Calu3 (cell line): ENCODE measurements at regions not wholly inside any gene's neighbourhood (a gene's known extent, or its start where the extent isn't known, plus 50 kb on each side); places are given as distances from the start of the nearest gene placed in this dataset.

Source experiments
- BruUV-seq: library from RNA; stranded (reverse); fragments of 400-500 nt; replicated peaks from 2 replicates; lab custom pipeline; 2021; lab: Mats Ljungman, UMichigan
- CTCF ChIA-PET: fragments of 300-600 bp; sonication (Branson Sonifier 250); formaldehyde crosslinking; loops from one replicate; lab custom pipeline; 2022; ENCODE audit warnings: antibody characterized with exemption; lab: Charles Lee
- DNase-seq: peaks from one replicate; pipeline ENCODE4 v3.0.0; 2022
- H3K27ac Mint-ChIP-seq: one replicate; pipeline ENCODE4 v1.8.0; 2022; ENCODE audit warnings: mixed read lengths; ENCODE audit not compliant: unreplicated experiment
- H3K27me3 Mint-ChIP-seq: one replicate; pipeline ENCODE4 v1.8.0; 2022; ENCODE audit warnings: mixed read lengths; ENCODE audit not compliant: unreplicated experiment
- H3K36me3 Mint-ChIP-seq: one replicate; pipeline ENCODE4 v1.8.0; 2022; ENCODE audit warnings: mild to moderate bottlenecking, moderate library complexity, mixed read lengths; ENCODE audit not compliant: insufficient read depth, unreplicated experiment
- H3K4me1 Mint-ChIP-seq: one replicate; pipeline ENCODE4 v1.8.0; 2022; ENCODE audit warnings: mild to moderate bottlenecking, low read depth, mixed read lengths; ENCODE audit not compliant: unreplicated experiment
- H3K4me3 Mint-ChIP-seq: one replicate; pipeline ENCODE4 v1.8.0; 2022; ENCODE audit warnings: mild to moderate bottlenecking, low read depth, moderate library complexity, mixed read lengths; ENCODE audit not compliant: unreplicated experiment
- H3K9me3 Mint-ChIP-seq: one replicate; pipeline ENCODE4 v1.8.0; 2022; ENCODE audit warnings: low read depth, mixed read lengths; ENCODE audit not compliant: unreplicated experiment
- CTCF ChIP-seq: fragments of 200-600 bp; IDR thresholded peaks from one replicate; pipeline ENCODE4 v1.8.0; 2022; ENCODE audit warnings: antibody characterized with exemption; ENCODE audit not compliant: unreplicated experiment
- intact Hi-C: fragments of 100-400 bp; cut with micrococcal nuclease; formaldehyde crosslinking; loops from one replicate; pipeline ENCODE4 v1.10.0; 2022; ENCODE audit not compliant: unreplicated experiment

DNA sequence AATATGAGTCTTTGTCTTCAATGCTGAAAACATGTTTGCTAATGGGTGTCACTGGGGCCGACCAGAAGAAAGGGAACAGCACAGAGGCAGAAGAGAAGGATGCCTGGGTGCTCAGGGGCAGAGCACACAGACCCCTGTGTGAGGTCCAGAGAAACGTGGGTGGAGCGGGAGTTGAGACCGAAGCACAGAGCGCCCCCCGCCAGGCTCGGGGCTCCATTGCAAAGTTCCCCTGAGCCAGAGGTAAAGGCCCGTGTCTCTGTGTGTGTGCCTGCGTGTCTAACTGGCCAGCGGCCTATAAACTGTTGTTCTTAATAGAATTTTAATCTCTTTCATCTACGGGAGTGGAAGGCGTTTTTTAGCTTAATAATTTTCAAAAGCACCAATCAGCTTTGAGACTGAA lies 343.1 kb downstream of the TEX29 start:
- Mint-ChIP-seq H3K27me3 (no peaks in the 10 kb centered on the region), H3K27ac (no peak overlapping the region), H3K4me3 (no peak overlapping the region), H3K36me3 (no peaks in the 10 kb centered on the region), H3K9me3 (peaks cover 2% of the 10 kb centered on the region), H3K4me1 (no peaks in the 10 kb centered on the region)
- no peak for DNase-seq
- CTCF ChIA-PET: no interaction called here
- TF ChIP-seq CTCF: no peak
- no TSS peak for BruUV-seq
- intact Hi-C loops: no loop called here

GRCh38 chr13:111663953-111664421 lies 343.5 kb downstream of the TEX29 start:
- peaks cover 2% of the 10 kb centered on the region for H3K9me3 Mint-ChIP-seq
- H3K36me3 Mint-ChIP-seq: no peaks in the 10 kb centered on the region
- DNase-seq: no peak
- H3K4me1 Mint-ChIP-seq: no peaks in the 10 kb centered on the region
- no peaks in the 10 kb centered on the region for H3K27me3 Mint-ChIP-seq
- intact Hi-C loops: no loop called here
- H3K4me3 Mint-ChIP-seq: no peak overlapping the region
- BruUV-seq: no TSS peak
- no peak overlapping the region for H3K27ac Mint-ChIP-seq
- CTCF ChIA-PET: no interaction called here
- no peak for TF ChIP-seq CTCF

GRCh38 chr13:111664696-111665095 lies 344.3 kb downstream of the TEX29 start:
- no peak for DNase-seq
- H3K4me1 Mint-ChIP-seq: no peaks in the 10 kb centered on the region
- BruUV-seq: no TSS peak
- H3K27ac Mint-ChIP-seq: no peak overlapping the region
- CTCF ChIA-PET: no interaction called here
- H3K4me3 Mint-ChIP-seq: no peak overlapping the region
- H3K27me3 Mint-ChIP-seq: no peaks in the 10 kb centered on the region
- H3K9me3 Mint-ChIP-seq: peaks cover 2% of the 10 kb centered on the region
- intact Hi-C loops: no loop called here
- no peaks in the 10 kb centered on the region for H3K36me3 Mint-ChIP-seq
- TF ChIP-seq CTCF: no peak

GRCh38 chr13:111665691-111666095 lies 345.3 kb downstream of the TEX29 start:
- Mint-ChIP-seq H3K36me3 (no peaks in the 10 kb centered on the region), H3K27me3 (no peaks in the 10 kb centered on the region), H3K9me3 (peaks cover 2% of the 10 kb centered on the region), H3K27ac (no peak overlapping the region), H3K4me3 (no peak overlapping the region), H3K4me1 (no peaks in the 10 kb centered on the region)
- no peak for TF ChIP-seq CTCF
- no peak for DNase-seq
- intact Hi-C loops: no loop called here
- BruUV-seq: no TSS peak
- CTCF ChIA-PET: no interaction called here
